ENCODE measurements at regions not wholly inside any gene's neighbourhood (a gene's known extent, or its start where the extent isn't known, plus 50 kb on each side); places are given as distances from the start of the nearest gene placed in this dataset.
A peak's percentile ranks its signal among the peaks of the same experiment; 100 is the strongest.

DNA sequence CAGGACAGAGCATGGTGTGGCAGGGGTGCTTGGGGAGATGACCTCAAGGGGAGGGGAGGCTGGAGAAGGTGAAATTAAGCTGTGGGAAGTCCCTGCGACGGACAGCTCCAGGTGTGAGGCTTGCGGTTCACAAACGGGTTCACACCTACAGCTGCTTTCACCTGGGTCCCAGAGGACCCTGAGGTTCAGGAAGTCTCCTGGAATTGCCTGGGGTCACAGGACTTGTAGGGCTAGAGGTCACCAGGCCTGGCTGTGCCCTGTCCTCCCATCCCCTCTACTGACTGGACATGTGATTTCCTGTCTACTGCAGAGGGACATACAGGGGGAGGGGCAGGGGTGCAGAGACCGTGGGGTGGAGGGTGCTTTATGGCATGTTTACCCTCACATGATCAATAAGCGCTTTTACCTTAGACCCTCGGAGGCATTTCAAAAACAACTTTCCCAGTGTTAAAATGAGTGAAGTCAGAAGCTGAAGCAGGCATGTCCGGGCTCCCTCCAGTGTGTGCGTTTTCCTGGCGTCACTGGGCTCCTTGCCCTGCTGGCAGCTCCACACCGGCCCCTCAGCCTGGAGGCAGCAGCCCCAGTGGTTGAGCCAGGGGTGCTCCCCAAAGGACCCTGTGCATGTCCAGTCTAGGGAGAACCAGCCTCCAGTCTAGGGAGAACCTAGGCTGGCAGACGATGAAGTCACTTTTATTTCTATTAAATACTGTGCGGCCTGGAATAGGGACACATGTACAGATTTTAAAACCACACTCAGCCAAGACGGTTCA, 66.6 kb upstream of the IGFBP3 start:
- WGBS, result 59% methylated on average over 14 of the region's 14 CpGs
- Histone ChIP-seq H3K27ac (ENCODE audit: low read depth in 1 of 2, low read length in 2 of 2) (no peak overlapping the region), H3K9ac (ENCODE audit: low read depth in 1 of 2, low read length in 2 of 2) (no peak overlapping the region), H3K4me3 (ENCODE audit: low read depth in 1 of 3, low read length in 3 of 3) (no peak overlapping the region), H3K27me3 (ENCODE audit: control insufficient read depth in 4 of 4, insufficient read depth in 4 of 4, low read length in 3 of 4) (no peaks in the 10 kb centered on the region), H3K9me3 (ENCODE audit: control insufficient read depth in 4 of 4, low read length in 3 of 4) (no peaks in the 10 kb centered on the region), H3K4me1 (ENCODE audit: control insufficient read depth in 4 of 4, insufficient read depth in 4 of 4, low read length in 3 of 4) (peaks cover 0 to 18% (median 11%) of the 10 kb centered on the region in 4 donors), H3K36me3 (ENCODE audit: control insufficient read depth in 4 of 4, insufficient read depth in 3 of 4, low read depth in 1 of 4, low read length in 3 of 4) (no peaks in the 10 kb centered on the region)
- peak; percentile 42 for DNase-seq (ENCODE audit: low spot score)
- TF ChIP-seq SP1 (IDR thresholded peaks at IDR 0.05), result peak; percentile 11
- TF ChIP-seq RXRA (IDR thresholded peaks at IDR 0.05), result peak; percentile 11 to 65
- no peak for TF ChIP-seq TAF1 (conservative IDR thresholded peaks at IDR 0.05)

DNA sequence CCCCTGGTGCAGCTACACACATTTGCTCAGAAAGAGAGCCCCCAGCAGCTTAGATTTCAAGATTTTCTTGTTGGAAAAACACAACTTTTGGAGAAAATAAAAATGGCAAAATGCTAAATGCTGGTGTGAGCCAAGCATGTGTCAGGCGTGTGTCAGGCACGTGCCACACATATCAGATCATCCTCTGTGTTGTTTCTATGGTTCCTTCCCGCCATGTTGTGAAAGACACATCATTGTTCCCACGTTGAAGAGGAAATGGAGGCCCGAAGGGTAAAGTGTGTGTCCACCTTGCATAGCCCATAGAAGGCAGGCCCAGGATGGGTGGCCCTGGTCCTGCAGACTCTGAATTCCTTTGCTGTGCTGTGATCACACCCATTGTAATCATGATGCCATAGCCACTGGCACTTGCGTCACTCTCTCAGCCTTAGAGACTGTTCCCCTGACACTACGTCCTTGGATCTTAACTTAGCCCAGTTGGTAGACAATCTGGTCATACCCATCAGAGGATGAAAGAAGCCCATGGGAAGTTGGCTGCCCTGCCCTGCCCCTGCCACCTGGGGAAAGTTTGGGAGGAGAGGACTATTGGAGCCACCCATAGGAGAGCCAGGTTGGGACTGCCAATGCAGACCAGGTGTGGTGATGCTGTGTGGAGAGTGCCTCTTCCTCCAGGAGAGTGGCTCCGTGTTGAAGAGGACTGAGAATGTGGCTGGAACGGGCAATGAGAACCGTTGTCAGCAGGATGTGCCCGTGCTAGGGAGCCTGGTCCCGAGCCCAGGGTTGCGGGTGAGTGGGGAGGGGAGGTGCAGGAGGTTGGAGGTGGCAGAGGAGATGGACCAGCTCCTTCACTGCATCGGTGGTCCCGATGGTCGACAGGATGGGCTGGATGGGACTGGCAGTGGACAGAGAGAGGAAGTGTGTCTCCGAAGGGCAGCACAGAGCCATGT, 65.6 kb upstream of the IGFBP3 start:
- no peaks in the 10 kb centered on the region for H3K36me3 ChIP-seq (ENCODE audit: control insufficient read depth in 4 of 4, insufficient read depth in 3 of 4, low read depth in 1 of 4, low read length in 3 of 4)
- H3K27me3 ChIP-seq (ENCODE audit: control insufficient read depth in 4 of 4, insufficient read depth in 4 of 4, low read length in 3 of 4), result no peaks in the 10 kb centered on the region
- no peak for DNase-seq (ENCODE audit: low spot score)
- no peak overlapping the region for H3K4me3 ChIP-seq (ENCODE audit: low read depth in 1 of 3, low read length in 3 of 3)
- no peaks in the 10 kb centered on the region for H3K9me3 ChIP-seq (ENCODE audit: control insufficient read depth in 4 of 4, low read length in 3 of 4)
- no peak overlapping the region for H3K9ac ChIP-seq (ENCODE audit: low read depth in 1 of 2, low read length in 2 of 2)
- H3K4me1 ChIP-seq (ENCODE audit: control insufficient read depth in 4 of 4, insufficient read depth in 4 of 4, low read length in 3 of 4), result peaks cover 0 to 18% (median 11%) of the 10 kb centered on the region in 4 donors
- no peak overlapping the region for H3K27ac ChIP-seq (ENCODE audit: low read depth in 1 of 2, low read length in 2 of 2)
- TF ChIP-seq HNF4G (IDR thresholded peaks at IDR 0.05) (no peak), NR2F2 (IDR thresholded peaks at IDR 0.05) (no peak), FOXA1 (IDR thresholded peaks at IDR 0.05) (no peak), SP1 (IDR thresholded peaks at IDR 0.05) (no peak), HNF4A (conservative IDR thresholded peaks at IDR 0.05) (no peak), TAF1 (conservative IDR thresholded peaks at IDR 0.05) (no peak), YY1 (IDR thresholded peaks at IDR 0.05) (no peak), GABPA (IDR thresholded peaks at IDR 0.05 in 1 of 2, conservative IDR thresholded peaks at IDR 0.05 in 1 of 2) (no peak), RAD21 (IDR thresholded peaks at IDR 0.05) (no peak), FOXA2 (IDR thresholded peaks at IDR 0.05) (no peak), EGR1 (IDR thresholded peaks at IDR 0.05; ENCODE audit: low read depth in 2 of 2) (no peak)
- TF ChIP-seq, protein P1, sequence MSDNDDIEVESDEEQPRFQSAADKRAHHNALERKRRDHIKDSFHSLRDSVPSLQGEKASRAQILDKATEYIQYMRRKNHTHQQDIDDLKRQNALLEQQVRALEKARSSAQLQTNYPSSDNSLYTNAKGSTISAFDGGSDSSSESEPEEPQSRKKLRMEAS (IDR thresholded peaks at IDR 0.05), result no peak
- TF ChIP-seq, protein P2, sequence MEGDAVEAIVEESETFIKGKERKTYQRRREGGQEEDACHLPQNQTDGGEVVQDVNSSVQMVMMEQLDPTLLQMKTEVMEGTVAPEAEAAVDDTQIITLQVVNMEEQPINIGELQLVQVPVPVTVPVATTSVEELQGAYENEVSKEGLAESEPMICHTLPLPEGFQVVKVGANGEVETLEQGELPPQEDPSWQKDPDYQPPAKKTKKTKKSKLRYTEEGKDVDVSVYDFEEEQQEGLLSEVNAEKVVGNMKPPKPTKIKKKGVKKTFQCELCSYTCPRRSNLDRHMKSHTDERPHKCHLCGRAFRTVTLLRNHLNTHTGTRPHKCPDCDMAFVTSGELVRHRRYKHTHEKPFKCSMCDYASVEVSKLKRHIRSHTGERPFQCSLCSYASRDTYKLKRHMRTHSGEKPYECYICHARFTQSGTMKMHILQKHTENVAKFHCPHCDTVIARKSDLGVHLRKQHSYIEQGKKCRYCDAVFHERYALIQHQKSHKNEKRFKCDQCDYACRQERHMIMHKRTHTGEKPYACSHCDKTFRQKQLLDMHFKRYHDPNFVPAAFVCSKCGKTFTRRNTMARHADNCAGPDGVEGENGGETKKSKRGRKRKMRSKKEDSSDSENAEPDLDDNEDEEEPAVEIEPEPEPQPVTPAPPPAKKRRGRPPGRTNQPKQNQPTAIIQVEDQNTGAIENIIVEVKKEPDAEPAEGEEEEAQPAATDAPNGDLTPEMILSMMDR (IDR thresholded peaks at IDR 0.05; ENCODE audit: low read depth, low read length, missing input control), result no peak
- TF ChIP-seq, protein P3, sequence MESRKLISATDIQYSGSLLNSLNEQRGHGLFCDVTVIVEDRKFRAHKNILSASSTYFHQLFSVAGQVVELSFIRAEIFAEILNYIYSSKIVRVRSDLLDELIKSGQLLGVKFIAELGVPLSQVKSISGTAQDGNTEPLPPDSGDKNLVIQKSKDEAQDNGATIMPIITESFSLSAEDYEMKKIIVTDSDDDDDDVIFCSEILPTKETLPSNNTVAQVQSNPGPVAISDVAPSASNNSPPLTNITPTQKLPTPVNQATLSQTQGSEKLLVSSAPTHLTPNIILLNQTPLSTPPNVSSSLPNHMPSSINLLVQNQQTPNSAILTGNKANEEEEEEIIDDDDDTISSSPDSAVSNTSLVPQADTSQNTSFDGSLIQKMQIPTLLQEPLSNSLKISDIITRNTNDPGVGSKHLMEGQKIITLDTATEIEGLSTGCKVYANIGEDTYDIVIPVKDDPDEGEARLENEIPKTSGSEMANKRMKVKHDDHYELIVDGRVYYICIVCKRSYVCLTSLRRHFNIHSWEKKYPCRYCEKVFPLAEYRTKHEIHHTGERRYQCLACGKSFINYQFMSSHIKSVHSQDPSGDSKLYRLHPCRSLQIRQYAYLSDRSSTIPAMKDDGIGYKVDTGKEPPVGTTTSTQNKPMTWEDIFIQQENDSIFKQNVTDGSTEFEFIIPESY (IDR thresholded peaks at IDR 0.05), result no peak
- TF ChIP-seq, protein P4, sequence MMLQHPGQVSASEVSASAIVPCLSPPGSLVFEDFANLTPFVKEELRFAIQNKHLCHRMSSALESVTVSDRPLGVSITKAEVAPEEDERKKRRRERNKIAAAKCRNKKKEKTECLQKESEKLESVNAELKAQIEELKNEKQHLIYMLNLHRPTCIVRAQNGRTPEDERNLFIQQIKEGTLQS (IDR thresholded peaks at IDR 0.05), result no peak
- WGBS, result 94% methylated on average over 17 of the region's 17 CpGs

All from liver (tissue), 8 donors.